Activated naive CD4-positive, alpha-beta T cell treated with anti-CD3 and anti-CD28 coated beads for 36 hours (primary cell): ENCODE measurements at regions not wholly inside any gene's neighbourhood (a gene's known extent, or its start where the extent isn't known, plus 50 kb on each side); places are given as distances from the start of the nearest gene placed in this dataset.

ENCODE experiments used
- CTCF ChIA-PET: fragments of 350-600 bp; sonication (Branson Sonifier 250); formaldehyde crosslinking; loops from one replicate; lab custom pipeline; 2021; ENCODE audit warnings: antibody characterized with exemption; lab: Charles Lee
- DNase-seq: peaks from one replicate; pipeline ENCODE4 v3.0.0-alpha.2; 2020
- H3K27ac Mint-ChIP-seq: one replicate; pipeline ENCODE4 v1.8.0; 2021; ENCODE audit warnings: mild to moderate bottlenecking, mixed read lengths
- H3K27me3 Mint-ChIP-seq: one replicate; pipeline ENCODE4 v1.8.0; 2021; ENCODE audit warnings: low read depth, mixed read lengths
- H3K36me3 Mint-ChIP-seq: one replicate; pipeline ENCODE4 v1.8.0; 2021; ENCODE audit warnings: low read depth, mixed read lengths
- H3K4me1 Mint-ChIP-seq: one replicate; pipeline ENCODE4 v1.8.0; 2021; ENCODE audit warnings: low read depth, mixed read lengths
- H3K4me3 Mint-ChIP-seq: one replicate; pipeline ENCODE4 v1.8.0; 2021; ENCODE audit warnings: mild to moderate bottlenecking, moderate library complexity, mixed read lengths
- H3K9me3 Mint-ChIP-seq: one replicate; pipeline ENCODE4 v1.8.0; 2021; ENCODE audit warnings: mixed read lengths
- intact Hi-C: fragments of 100-400 bp; cut with micrococcal nuclease; formaldehyde crosslinking; loops from one replicate; pipeline ENCODE4 v1.15.1; 2023

DNA sequence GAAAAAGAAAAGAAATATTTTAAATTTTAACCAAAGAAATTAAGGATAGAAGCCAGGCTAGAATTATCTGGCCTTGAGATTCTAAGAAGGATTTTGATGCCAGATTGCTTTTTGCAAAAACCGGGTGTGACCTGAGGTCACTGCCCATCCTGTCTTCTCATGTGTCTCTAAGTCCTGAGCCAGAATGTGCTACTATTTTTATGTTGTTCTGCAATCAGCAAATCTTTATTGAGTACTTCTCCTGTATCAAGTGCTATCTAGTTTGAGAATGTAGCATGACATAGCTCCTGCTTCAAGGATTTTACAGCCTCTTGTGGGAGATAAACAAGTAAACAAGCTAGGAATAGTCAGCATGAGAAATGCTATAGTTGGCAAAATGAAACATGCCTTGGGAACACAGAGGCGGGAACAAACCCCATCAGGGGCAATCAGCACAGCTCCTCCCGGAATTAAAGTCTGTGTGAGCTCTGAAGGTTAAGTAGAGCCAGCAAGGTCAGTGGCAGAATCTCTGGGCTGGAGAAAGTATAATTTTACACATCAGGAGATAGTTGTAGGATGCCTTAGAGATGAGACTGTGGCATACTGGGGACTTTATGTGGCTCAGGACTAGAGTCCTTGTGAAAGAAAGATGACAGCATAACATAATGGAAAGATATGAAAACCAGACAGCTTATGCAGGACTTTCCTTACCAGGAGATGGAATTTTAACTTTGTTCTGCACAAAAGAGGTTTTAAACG lies 899.5 kb upstream of the SLC10A2 start:
- Mint-ChIP-seq H3K27ac (no peak overlapping the region), H3K9me3 (peaks cover 12% of the 10 kb centered on the region), H3K36me3 (no peaks in the 10 kb centered on the region), H3K4me3 (no peak overlapping the region), H3K4me1 (no peaks in the 10 kb centered on the region), H3K27me3 (no peaks in the 10 kb centered on the region)
- intact Hi-C loops, result no loop called here
- CTCF ChIA-PET, result no interaction called here
- DNase-seq, result no peak

DNA sequence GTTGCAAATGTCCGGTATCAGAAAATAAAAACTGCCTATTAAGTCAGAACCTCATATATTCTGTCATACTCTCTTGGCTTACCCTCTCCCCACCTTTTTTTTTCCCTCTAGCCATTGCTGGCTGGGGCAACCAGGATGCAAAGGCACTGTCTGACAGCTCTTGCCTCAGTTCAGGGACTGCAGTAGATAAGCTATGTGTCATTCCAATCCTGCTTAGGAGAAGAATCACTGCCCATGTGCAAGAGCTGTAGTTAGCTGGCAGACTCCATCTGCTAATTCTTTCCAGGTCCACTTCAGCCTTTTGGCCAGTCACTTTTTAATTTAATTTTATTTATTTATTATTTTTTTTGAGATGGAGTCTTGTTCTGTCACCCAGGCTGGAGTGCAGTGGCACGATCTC lies 895.6 kb upstream of the SLC10A2 start:
- Mint-ChIP-seq H3K4me1 (no peaks in the 10 kb centered on the region), H3K4me3 (no peak overlapping the region), H3K36me3 (no peaks in the 10 kb centered on the region), H3K9me3 (peaks cover 13% of the 10 kb centered on the region), H3K27me3 (no peaks in the 10 kb centered on the region), H3K27ac (no peak overlapping the region)
- DNase-seq, result no peak
- intact Hi-C loops, result no loop called here
- CTCF ChIA-PET, result no interaction called here

DNA sequence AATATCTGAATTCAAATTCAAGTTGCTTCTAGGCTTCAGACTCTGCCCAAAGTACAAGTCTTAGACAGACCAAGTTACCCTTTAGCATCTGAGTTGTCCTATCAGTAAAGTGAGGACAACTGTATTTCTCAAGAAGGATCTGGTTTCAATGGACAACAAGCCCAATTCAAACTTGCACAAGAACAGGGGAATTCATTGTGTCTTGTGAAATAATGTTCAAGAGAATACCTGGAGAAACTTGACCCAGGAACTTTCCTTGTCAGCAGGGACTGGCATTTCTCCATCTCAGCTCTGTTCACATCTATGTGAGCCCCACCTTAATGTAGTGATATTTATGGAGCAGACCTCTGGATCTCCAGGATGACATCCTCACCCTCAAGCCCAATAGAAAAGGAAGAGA lies 894.9 kb upstream of the SLC10A2 start:
- Mint-ChIP-seq H3K27ac (no peak overlapping the region), H3K36me3 (no peaks in the 10 kb centered on the region), H3K27me3 (no peaks in the 10 kb centered on the region), H3K4me3 (no peak overlapping the region), H3K4me1 (no peaks in the 10 kb centered on the region), H3K9me3 (peaks cover 13% of the 10 kb centered on the region)
- intact Hi-C loops, result no loop called here
- CTCF ChIA-PET, result no interaction called here
- no peak for DNase-seq

DNA sequence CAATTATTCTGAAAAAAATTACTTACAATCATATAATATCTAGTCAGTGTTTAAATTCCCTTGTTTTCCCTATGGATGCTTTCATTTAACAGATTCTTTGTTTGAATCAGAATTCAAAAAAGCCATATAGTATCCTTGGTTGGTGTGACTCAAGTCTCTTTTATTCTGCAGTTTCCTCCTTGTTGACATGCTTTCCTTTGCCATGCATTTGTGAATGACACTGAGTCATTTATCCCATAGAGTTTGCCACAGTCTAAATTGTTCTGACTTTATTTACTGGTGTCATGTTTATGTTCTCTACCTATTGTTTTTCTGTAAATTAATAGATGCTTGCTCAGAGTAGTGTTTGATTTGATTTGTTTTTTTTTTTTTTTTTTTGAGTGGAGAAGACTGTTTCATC lies 893.8 kb upstream of the SLC10A2 start:
- no peak overlapping the region for H3K27ac Mint-ChIP-seq
- intact Hi-C loops, result no loop called here
- H3K4me1 Mint-ChIP-seq, result no peaks in the 10 kb centered on the region
- peaks cover 12% of the 10 kb centered on the region for H3K9me3 Mint-ChIP-seq
- DNase-seq, result no peak
- H3K4me3 Mint-ChIP-seq, result no peak overlapping the region
- H3K27me3 Mint-ChIP-seq, result no peaks in the 10 kb centered on the region
- CTCF ChIA-PET, result no interaction called here
- H3K36me3 Mint-ChIP-seq, result no peaks in the 10 kb centered on the region

DNA sequence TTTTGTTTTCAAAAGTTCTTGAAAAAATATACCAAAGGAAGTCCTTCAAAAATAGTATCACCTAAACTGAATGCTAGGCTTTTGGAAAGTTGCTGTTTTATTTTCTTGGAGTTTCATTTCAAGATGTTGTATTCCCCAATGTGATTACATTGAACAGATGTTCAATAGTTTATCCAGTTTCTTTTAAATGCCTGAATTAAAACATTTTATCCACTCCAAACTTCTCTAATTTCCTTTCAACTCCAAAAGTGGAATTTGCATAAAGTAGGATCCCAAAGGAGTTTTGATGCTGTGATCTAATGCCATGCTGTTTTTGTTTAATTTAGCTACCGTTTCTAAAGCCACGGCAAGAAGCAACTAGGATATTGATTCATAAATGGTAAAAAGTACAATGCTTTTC lies 892.5 kb upstream of the SLC10A2 start:
- Mint-ChIP-seq H3K9me3 (peaks cover 7% of the 10 kb centered on the region), H3K4me1 (no peaks in the 10 kb centered on the region), H3K27ac (no peak overlapping the region), H3K36me3 (no peaks in the 10 kb centered on the region), H3K4me3 (no peak overlapping the region), H3K27me3 (no peaks in the 10 kb centered on the region)
- intact Hi-C loops, result no loop called here
- no peak for DNase-seq
- CTCF ChIA-PET, result no interaction called here

DNA sequence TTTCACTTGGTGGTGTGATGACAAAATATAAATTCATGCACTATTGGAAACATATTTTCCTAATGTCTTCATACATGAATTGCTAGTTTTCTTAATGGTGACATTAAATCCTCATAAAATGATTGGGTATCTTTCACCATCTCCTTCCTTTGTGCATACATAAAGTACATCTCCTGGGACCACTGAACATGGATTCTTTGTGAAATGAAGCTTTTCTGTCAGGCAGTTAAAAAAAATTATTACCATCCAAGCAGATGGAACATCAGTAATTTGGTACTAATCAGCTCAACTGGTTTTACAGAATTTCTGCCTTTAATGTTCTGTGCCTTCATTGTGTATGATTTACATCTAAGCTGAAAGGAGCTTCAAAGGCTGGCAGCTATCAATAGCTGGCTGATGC lies 891.7 kb upstream of the SLC10A2 start:
- no peak overlapping the region for H3K4me3 Mint-ChIP-seq
- H3K4me1 Mint-ChIP-seq, result no peaks in the 10 kb centered on the region
- no peaks in the 10 kb centered on the region for H3K36me3 Mint-ChIP-seq
- no peak for DNase-seq
- intact Hi-C loops, result no loop called here
- CTCF ChIA-PET, result no interaction called here
- no peak overlapping the region for H3K27ac Mint-ChIP-seq
- no peaks in the 10 kb centered on the region for H3K27me3 Mint-ChIP-seq
- peaks cover 5% of the 10 kb centered on the region for H3K9me3 Mint-ChIP-seq

DNA sequence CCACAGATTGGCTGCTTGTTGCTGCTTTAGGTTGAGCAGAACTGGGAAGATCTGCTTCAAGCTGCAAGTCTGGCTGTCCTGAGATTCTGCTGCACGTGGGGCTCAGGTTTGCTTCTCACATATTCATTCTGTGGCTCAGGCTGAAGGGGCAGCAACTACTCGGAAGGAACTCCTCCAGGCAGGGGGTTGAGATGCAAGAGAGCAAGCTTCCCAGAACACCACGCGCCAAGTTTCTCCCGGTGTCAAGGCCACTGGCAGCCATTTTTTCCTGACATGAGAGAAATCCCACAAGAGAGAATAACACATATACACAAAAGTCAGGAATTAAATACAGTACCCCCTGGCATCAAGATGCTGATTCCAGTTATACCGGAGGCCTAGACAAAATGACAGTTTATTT lies 887.6 kb upstream of the SLC10A2 start:
- no peaks in the 10 kb centered on the region for H3K36me3 Mint-ChIP-seq
- CTCF ChIA-PET, result no interaction called here
- no peaks in the 10 kb centered on the region for H3K27me3 Mint-ChIP-seq
- DNase-seq, result no peak
- peaks cover 1% of the 10 kb centered on the region for H3K9me3 Mint-ChIP-seq
- no peaks in the 10 kb centered on the region for H3K4me1 Mint-ChIP-seq
- H3K4me3 Mint-ChIP-seq, result no peak overlapping the region
- H3K27ac Mint-ChIP-seq, result no peak overlapping the region
- intact Hi-C loops, result no loop called here

DNA sequence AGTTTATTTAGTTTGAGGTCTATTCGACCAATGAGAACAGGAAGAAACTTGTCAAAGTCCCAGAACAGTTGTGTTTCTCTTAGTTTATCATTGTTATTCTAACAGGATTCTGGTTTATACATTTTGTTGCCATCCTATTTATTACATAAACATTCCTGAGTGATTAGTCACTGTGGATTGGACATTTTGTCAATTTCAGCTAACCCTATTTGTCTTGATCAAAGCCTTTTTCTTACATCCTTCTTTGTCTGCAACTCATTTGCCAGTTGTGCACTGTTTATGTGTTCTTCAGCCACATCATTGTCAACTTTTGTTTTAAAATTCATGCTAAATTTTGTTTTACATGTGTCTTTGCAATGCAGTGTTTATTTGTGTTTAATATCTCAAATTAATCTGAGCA lies 886.0 kb upstream of the SLC10A2 start:
- no peak for DNase-seq
- Mint-ChIP-seq H3K36me3 (no peaks in the 10 kb centered on the region), H3K9me3 (no peaks in the 10 kb centered on the region), H3K27ac (no peak overlapping the region), H3K4me3 (no peak overlapping the region), H3K4me1 (no peaks in the 10 kb centered on the region), H3K27me3 (no peaks in the 10 kb centered on the region)
- intact Hi-C loops, result no loop called here
- CTCF ChIA-PET, result no interaction called here

DNA sequence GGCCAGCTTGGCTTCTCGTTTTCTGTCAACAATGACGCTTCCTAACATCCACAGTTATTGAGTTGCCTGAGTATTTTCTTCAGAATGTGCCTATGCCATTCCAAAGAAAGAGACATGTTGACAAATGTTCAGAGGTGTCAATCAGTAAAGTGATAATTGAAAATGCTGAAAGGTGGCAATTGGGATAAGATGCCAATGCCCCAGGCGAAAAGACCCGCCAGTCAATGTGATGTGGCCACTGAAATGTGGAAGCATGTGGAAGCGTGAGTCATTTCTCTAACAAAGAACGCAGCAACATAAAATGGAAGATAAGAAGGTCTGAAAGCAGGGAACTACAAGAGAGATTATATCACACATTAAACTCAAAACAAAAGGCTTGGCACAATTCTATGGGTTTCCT lies 882.2 kb upstream of the SLC10A2 start:
- H3K36me3 Mint-ChIP-seq, result no peaks in the 10 kb centered on the region
- intact Hi-C loops, result no loop called here
- no peaks in the 10 kb centered on the region for H3K4me1 Mint-ChIP-seq
- CTCF ChIA-PET, result no interaction called here
- H3K9me3 Mint-ChIP-seq, result no peaks in the 10 kb centered on the region
- no peaks in the 10 kb centered on the region for H3K27me3 Mint-ChIP-seq
- no peak for DNase-seq
- H3K4me3 Mint-ChIP-seq, result no peak overlapping the region
- H3K27ac Mint-ChIP-seq, result no peak overlapping the region

DNA sequence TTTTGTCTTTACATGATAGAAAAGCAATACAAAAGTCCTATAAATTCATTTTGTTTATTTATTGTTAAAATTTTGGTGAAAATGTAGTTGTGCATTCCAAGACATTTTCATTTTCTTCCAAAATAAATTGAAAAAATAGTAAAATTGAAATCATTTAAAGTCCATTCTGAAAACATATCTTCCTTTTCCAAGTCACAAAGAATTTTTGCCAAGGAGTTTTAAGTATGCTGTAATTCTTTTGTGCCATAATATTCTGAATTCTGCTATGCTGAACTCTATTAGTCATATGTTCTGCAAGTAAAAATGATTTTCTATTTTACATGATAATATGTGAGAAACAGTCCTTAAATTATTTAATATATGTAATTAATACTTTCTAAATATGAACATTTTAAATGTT lies 879.6 kb upstream of the SLC10A2 start:
- no peaks in the 10 kb centered on the region for H3K9me3 Mint-ChIP-seq
- no peaks in the 10 kb centered on the region for H3K4me1 Mint-ChIP-seq
- H3K27me3 Mint-ChIP-seq, result no peaks in the 10 kb centered on the region
- intact Hi-C loops, result no loop called here
- no peak overlapping the region for H3K27ac Mint-ChIP-seq
- CTCF ChIA-PET, result no interaction called here
- no peaks in the 10 kb centered on the region for H3K36me3 Mint-ChIP-seq
- DNase-seq, result no peak
- H3K4me3 Mint-ChIP-seq, result no peak overlapping the region

DNA sequence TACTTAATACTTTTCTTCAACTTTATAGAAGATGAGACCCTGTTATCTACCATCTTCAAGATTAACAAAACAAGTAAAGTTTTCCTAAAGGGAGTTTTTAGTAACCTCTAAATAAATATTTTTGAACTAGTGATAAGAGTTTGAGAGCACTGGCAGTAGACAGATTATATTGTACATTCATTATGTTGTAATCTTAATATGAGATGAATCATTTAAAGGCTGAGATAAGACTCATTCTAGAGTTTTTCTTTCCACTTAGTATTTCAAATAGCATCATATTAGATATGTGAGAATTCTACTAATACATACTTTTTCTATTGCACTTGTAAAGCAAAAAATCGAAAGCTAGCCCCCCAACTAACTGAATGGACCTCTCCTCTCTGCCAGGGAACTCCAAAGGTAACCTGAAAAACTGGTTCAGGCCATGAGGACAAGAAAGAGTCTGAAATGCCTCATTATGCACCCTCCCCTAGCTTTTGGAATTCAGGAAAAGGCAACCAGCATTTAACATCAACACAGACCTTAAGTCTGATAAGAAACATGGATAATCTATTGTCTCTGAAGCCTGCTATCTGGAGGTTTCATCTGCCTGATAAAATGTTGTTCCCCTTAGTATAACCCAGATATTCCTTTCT lies 875.4 kb upstream of the SLC10A2 start:
- Mint-ChIP-seq H3K36me3 (no peaks in the 10 kb centered on the region), H3K9me3 (no peaks in the 10 kb centered on the region), H3K27me3 (no peaks in the 10 kb centered on the region), H3K27ac (no peak overlapping the region), H3K4me3 (no peak overlapping the region), H3K4me1 (no peaks in the 10 kb centered on the region)
- no peak for DNase-seq
- intact Hi-C loops, result no loop called here
- CTCF ChIA-PET, result no interaction called here

DNA sequence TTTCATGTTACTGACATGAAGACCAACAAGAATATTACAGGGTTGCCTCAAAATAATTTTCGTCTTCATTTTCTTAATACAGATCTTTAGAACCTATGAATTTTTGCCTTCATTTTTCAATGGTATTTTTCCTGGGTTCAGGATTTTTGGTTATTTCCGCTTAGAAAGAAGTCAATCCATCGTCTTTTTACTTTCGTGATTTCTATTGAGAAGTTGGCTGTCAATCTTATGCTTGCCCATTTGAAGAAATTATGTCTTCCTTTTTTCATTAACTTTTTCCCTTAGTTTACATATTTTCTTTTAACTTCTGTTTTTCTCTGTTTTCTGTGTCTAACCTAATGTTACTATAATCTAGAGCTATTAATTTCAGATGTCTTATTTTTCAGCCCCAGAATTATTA lies 868.9 kb upstream of the SLC10A2 start:
- Mint-ChIP-seq H3K4me3 (no peak overlapping the region), H3K27ac (no peak overlapping the region), H3K27me3 (no peaks in the 10 kb centered on the region), H3K36me3 (no peaks in the 10 kb centered on the region), H3K4me1 (no peaks in the 10 kb centered on the region), H3K9me3 (peaks cover 4% of the 10 kb centered on the region)
- intact Hi-C loops, result no loop called here
- CTCF ChIA-PET, result no interaction called here
- no peak for DNase-seq

DNA sequence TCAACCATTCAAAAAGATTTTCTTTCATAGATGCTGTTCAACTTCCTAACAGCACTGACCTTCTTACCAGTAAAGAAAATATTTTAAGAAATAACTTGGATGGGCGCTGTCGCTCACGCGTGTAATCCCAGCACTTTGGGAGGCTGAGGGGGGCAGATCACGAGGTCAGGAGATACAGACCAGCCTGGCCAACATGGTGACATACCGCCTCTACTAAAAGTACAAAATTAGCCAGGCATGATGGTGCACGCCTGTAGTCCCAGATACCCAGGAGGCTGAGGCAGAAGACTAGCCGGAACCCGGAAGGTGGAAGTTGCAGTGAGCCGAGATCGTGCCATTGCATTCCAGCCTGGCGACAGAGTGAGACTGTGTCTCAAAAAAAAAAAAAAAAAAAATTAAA lies 865.7 kb upstream of the SLC10A2 start:
- Mint-ChIP-seq H3K9me3 (peaks cover 8% of the 10 kb centered on the region), H3K36me3 (no peaks in the 10 kb centered on the region), H3K27me3 (no peaks in the 10 kb centered on the region), H3K4me1 (no peaks in the 10 kb centered on the region), H3K4me3 (no peak overlapping the region), H3K27ac (no peak overlapping the region)
- no peak for DNase-seq
- intact Hi-C loops, result no loop called here
- CTCF ChIA-PET, result no interaction called here
